GM23338 (cell line): ENCODE measurements at regions not wholly inside any gene's neighbourhood (a gene's known extent, or its start where the extent isn't known, plus 50 kb on each side); places are given as distances from the start of the nearest gene placed in this dataset.

Experiments
- CTCF ChIP-seq, 2 experiments: fragments of 200-600 bp in 1 of 2; sonication (generic) in 1 of 2; conservative IDR thresholded peaks; 2 replicates each; pipeline versions ENCODE4 v1.5.1 to v1.6.1; 2016 to 2017; ENCODE audit warnings: antibody characterized with exemption in 2 of 2, low read depth in 2 of 2, mild to moderate bottlenecking in 2 of 2, moderate library complexity in 1 of 2
- EZH2phosphoT487 ChIP-seq: fragments of 200-600 bp; sonication (generic); IDR thresholded peaks from one replicate; pipeline ENCODE4 v1.8.1; 2018; ENCODE audit warnings: antibody characterized with exemption; ENCODE audit not compliant: unreplicated experiment
- POLR2AphosphoS5 ChIP-seq: IDR thresholded peaks from 2 replicates; pipeline ENCODE4 v1.6.1; 2016; ENCODE audit warnings: antibody characterized with exemption, low read depth

- TF ChIP-seq CTCF (conservative IDR thresholded peaks at IDR 0.05; ENCODE audit: low read depth in 2 of 2) (no peak), EZH2phosphoT487 (no peak), POLR2AphosphoS5 (no peak)
Observed at GRCh38 chr12:89856431-89856830, 147.8 kb upstream of the ATP2B1 start.
